ENCODE measurements at regions not wholly inside any gene's neighbourhood (a gene's known extent, or its start where the extent isn't known, plus 50 kb on each side); places are given as distances from the start of the nearest gene placed in this dataset.

DNA sequence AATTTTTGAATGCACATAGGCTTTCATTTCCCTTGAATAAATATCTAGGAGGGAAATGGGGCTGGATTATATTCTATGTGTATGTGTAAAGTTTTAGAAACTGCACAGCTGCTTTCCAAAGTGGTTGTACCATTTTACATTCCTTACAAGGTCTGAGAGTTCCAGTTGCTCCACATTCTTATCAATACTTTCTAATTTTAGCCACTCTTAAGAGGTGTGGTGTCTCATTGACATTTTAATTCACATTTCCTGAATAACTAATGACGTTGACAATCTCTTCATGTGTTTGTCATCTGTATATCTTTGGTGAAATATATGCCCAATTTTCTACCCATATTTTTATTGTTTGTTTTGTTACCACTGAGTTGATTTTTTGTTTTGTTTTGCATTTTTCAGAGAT, 74.6 kb upstream of the VASH1 start:
- Mint-ChIP-seq H3K36me3 (ENCODE audit: low read depth) (no peaks in the 10 kb centered on the region), H3K27me3 (peaks cover 16% of the 10 kb centered on the region), H3K9me3 (peaks cover 12% of the 10 kb centered on the region), H3K4me3 (no peak overlapping the region), H3K4me1 (ENCODE audit: low read depth) (no peaks in the 10 kb centered on the region), H3K27ac (no peak overlapping the region)
- no peak for ATAC-seq
- TF ChIP-seq, protein P1, sequence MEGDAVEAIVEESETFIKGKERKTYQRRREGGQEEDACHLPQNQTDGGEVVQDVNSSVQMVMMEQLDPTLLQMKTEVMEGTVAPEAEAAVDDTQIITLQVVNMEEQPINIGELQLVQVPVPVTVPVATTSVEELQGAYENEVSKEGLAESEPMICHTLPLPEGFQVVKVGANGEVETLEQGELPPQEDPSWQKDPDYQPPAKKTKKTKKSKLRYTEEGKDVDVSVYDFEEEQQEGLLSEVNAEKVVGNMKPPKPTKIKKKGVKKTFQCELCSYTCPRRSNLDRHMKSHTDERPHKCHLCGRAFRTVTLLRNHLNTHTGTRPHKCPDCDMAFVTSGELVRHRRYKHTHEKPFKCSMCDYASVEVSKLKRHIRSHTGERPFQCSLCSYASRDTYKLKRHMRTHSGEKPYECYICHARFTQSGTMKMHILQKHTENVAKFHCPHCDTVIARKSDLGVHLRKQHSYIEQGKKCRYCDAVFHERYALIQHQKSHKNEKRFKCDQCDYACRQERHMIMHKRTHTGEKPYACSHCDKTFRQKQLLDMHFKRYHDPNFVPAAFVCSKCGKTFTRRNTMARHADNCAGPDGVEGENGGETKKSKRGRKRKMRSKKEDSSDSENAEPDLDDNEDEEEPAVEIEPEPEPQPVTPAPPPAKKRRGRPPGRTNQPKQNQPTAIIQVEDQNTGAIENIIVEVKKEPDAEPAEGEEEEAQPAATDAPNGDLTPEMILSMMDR (IDR thresholded peaks at IDR 0.05) = no peak
- DNase-seq = no peak
- intact Hi-C loops (cut with micrococcal nuclease) = no loop called here
- POLR2A ChIA-PET = interaction anchor here (0.9 kb wide), 1 partner anchor 326 kb away, joined by 3 read pairs; no protein-coding TSS in a partner anchor
- CTCF ChIA-PET = interaction anchor here (1.1 to 3.9 kb wide), 2 partner anchors 24 to 39 kb away, joined by 3 to 16 read pairs; no protein-coding TSS in a partner anchor

DNA sequence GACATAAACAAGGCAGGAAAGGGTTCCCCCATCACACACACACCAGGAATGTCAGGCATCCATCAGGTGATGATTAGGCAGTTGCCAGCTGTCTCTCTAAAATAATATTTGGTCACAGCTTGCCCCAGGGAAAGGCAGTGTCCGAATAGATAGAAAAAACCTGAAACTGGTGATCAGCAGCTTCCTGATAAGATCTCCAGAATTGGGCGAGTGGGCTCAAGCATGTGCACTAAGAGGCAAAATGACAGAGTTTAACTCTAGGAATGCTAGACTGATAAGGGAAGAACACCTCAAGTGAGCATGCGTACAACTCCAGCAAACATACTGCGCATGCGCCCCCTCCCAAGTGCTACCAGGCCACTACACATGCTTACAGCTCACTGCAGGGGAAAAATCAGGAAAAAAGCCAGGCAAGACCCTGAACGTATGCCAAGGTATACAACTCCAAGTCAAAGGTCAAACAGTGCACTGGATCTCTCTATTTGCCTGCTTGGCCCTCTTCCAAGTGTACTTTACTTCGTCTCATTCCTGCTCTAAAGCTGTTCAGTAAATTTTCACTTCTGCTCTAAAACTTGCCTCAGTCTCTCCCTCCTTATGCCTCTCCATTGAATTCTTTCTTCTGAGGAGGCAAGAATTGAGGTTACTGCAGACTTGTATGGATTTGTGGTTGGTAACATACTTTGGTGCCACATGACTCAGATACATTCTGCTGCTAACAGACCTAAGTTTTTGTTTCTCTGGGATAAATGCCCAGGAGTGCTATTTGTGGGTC, 73.5 kb upstream of the VASH1 start:
- no peak overlapping the region for H3K4me3 Mint-ChIP-seq
- no peaks in the 10 kb centered on the region for H3K4me1 Mint-ChIP-seq (ENCODE audit: low read depth)
- CTCF ChIA-PET = interaction anchor here (1.1 to 3.9 kb wide), 2 partner anchors 23 to 40 kb away, joined by 3 to 16 read pairs; no protein-coding TSS in a partner anchor
- H3K27me3 Mint-ChIP-seq = peaks cover 16% of the 10 kb centered on the region
- peaks cover 7% of the 10 kb centered on the region for H3K9me3 Mint-ChIP-seq
- no peaks in the 10 kb centered on the region for H3K36me3 Mint-ChIP-seq (ENCODE audit: low read depth)
- no peak overlapping the region for H3K27ac Mint-ChIP-seq
- ATAC-seq (no peak), DNase-seq (no peak)
- TF ChIP-seq, protein P1 (IDR thresholded peaks at IDR 0.05) = no peak
- intact Hi-C loops (cut with micrococcal nuclease) = no loop called here
- POLR2A ChIA-PET = interaction anchor here (0.7 to 0.9 kb wide), 2 partner anchors 28 to 325 kb away, joined by 3 read pairs; no protein-coding TSS in a partner anchor

- POLR2A ChIA-PET = no interaction called here
- Mint-ChIP-seq H3K9me3 (peaks cover 6% of the 10 kb centered on the region), H3K27ac (no peak overlapping the region), H3K4me3 (no peak overlapping the region), H3K27me3 (peaks cover 16% of the 10 kb centered on the region), H3K4me1 (ENCODE audit: low read depth) (no peaks in the 10 kb centered on the region), H3K36me3 (ENCODE audit: low read depth) (no peaks in the 10 kb centered on the region)
- ATAC-seq (no peak), DNase-seq (no peak)
- CTCF ChIA-PET = interaction anchor here (3.9 kb wide), 1 partner anchor 22 kb away, joined by 16 read pairs; no protein-coding TSS in a partner anchor
- intact Hi-C loops (cut with micrococcal nuclease) = no loop called here
- TF ChIP-seq, protein P1 (IDR thresholded peaks at IDR 0.05) = no peak
Measured at GRCh38 chr14:76688383-76688671, 72.9 kb upstream of the VASH1 start.

DNA sequence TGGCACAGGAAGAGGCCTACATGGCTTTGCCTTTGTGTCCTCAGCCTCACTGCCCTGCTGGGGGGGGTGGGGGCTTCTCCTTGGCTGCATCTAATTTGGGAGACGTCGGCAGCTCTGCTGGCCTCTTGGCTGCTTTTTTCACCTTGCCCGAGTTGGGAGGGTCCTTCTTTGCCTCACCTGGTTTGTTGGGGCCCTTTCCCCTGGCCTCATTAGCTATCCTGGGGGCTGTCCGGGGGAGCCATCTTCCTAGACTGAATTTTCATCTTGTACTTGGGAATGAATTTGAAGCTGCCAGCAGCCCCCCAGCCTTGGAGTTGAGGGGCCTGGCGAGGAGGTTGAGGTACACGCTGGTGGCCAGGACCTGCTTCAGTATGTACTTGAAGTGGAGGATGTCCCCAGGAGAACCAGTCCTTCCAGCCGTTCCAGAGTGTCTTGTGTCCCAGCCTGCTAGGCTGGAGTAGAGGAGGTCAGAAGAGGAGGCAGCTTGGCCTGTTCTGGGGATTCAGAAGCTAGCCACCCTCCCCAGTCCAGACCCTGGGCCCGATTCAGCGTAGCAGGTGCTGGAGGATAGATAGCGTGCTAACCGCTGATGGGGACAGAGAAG, 70.7 kb upstream of the VASH1 start:
- H3K27ac Mint-ChIP-seq = no peak overlapping the region
- H3K4me3 Mint-ChIP-seq = no peak overlapping the region
- peaks cover 11% of the 10 kb centered on the region for H3K27me3 Mint-ChIP-seq
- ATAC-seq = no peak
- CTCF ChIA-PET = interaction anchor here (1.3 to 1.8 kb wide), 2 partner anchors 17 to 19 kb away, joined by 3 to 7 read pairs; no protein-coding TSS in a partner anchor
- no peaks in the 10 kb centered on the region for H3K4me1 Mint-ChIP-seq (ENCODE audit: low read depth)
- H3K9me3 Mint-ChIP-seq = peaks cover 6% of the 10 kb centered on the region
- intact Hi-C loops (cut with micrococcal nuclease) = no loop called here
- H3K36me3 Mint-ChIP-seq (ENCODE audit: low read depth) = no peaks in the 10 kb centered on the region
- POLR2A ChIA-PET = no interaction called here
- DNase-seq = no peak
- TF ChIP-seq, protein P1 (IDR thresholded peaks at IDR 0.05) = no peak

DNA sequence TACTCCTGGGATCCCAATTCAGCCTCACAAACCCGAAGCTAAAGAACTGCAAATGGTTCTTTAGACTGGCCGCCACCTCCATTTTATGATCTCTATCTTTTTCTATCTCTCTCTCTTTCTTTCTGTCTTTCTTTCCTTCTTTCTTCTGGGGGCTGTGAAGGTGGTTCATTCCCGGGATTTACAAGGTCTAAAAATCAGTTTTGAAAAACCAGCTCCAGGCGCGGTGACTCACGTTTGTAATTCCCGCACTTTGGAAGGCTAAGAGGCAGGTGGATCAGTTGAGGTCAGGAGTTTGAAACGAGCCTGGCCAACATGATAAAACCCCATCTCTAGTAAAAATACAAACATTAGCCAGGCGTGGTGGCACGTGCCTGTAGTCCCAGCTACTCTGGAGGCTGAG, 67.2 kb upstream of the VASH1 start:
- intact Hi-C loops (cut with micrococcal nuclease) = no loop called here
- no peak overlapping the region for H3K27ac Mint-ChIP-seq
- CTCF ChIA-PET = interaction anchor here (1.1 to 1.5 kb wide), 4 partner anchors 17 to 644 kb away, joined by 3 to 6 read pairs (median 4); no protein-coding TSS in a partner anchor

More for the DNA sequence above, 67.2 kb upstream of the VASH1 start:
- Mint-ChIP-seq H3K4me1 (ENCODE audit: low read depth) (no peaks in the 10 kb centered on the region), H3K9me3 (no peaks in the 10 kb centered on the region), H3K4me3 (no peak overlapping the region), H3K27me3 (no peaks in the 10 kb centered on the region), H3K36me3 (ENCODE audit: low read depth) (no peaks in the 10 kb centered on the region)
- ATAC-seq (no peak), DNase-seq (no peak)
- TF ChIP-seq, protein P1 (IDR thresholded peaks at IDR 0.05) = no peak
- POLR2A ChIA-PET = interaction anchor here (0.6 kb wide), 1 partner anchor 42 kb away, joined by 3 read pairs; no protein-coding TSS in a partner anchor
